ENCODE measurements at regions not wholly inside any gene's neighbourhood (a gene's known extent, or its start where the extent isn't known, plus 50 kb on each side); places are given as distances from the start of the nearest gene placed in this dataset.
"Not testable (repeated sequence)": the region's sequence is repeated elsewhere in the genome, so short reads cannot be mapped to it uniquely, and the experiment has no call there.

DNA sequence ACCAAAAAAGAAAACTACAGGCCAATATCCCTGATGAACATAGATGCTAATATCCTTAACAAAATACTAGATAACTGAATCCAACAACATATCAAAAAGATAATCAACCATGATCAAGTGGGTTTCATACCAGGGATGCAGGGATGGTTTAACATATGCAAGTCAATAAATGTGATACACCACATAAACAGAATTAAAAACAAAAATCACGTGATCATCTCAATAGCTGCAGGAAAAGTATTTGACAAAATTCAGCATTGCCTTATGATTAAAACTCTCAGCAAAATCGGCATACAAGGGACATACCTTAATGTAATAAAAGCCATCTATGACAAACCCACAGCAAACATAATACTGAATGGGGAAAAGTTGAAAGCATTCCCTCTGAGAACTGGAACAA lies 199.9 kb downstream of the TXNL1 start:
- not testable (repeated sequence) for DNase-seq

DNA sequence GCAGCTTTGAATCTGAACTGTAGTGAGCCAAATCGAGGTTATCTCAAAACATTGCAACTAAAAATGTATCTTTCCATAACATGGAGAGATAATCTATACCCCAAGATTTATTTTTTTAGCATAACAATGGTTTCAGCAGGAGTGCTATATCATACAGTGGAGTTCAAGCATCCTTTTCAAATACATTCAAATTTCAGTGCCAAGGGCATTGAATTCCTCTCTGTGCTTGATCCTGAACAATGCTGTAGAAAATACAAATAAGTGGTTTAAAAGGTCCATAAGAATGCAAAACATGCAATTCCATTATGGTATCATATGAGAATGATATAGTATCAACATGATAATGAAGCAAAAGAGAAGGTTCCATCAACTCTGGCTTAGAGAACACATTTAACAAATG lies 201.7 kb downstream of the TXNL1 start:
- DNase-seq = no peak

DNA sequence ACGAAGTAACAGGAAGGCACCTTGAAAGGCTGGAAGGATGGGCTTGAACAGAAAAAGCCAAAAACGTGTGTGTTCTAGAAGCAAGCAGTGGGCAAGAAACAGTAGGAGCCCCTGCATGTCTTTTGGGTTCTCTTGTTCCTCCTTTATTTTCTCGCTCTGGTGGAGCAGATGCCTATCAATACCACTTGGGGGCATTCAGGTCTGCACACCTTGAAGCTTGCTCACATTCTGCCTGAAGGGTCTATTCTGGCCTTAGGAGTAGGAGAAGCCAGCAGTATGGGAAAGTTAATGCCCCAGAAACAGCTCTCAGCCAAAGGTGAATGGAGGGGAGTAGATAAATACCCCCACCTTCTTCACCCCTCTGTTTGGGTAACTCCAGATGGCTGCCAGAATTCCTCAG lies 204.5 kb downstream of the TXNL1 start:
- no peak for DNase-seq

DNA sequence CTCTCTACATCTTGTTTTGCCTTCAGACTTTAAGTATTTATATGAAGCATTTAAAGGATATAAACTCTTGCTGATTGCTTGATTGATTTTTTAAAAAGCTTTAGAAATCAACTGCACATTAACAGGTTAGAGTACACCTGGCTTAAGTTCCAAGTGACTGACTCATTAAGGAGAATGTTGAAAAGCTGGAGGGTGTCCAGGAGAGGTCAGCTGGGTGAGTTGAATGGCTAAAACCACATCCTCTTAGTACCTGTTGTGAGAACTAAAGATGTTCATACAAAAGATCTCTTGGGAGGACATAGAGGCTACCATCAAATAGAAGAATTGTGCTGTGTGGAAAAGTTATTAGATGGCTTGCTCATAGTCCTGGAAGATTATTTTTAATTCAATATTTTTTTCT lies 206.8 kb downstream of the TXNL1 start:
- no peak for DNase-seq

DNA sequence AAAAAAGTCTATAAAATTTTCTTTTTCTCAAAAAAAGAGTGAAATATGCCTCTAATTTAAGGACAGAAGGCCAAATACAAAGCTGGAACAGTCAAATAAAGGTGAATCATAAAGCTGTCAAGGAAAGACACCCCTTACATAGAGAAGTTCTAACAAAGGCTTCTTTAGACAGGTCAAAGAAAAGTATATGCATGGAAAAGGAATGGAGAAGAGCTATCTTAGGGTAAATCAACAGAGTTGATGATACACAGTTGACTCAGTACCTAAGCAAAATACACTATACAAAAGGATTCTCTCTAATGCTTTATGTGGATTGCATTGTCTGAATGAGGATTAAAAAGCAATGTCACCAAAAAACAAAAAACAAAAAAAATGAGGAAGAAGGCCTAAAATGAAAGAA lies 214.8 kb downstream of the TXNL1 start:
- DNase-seq = no peak

DNA sequence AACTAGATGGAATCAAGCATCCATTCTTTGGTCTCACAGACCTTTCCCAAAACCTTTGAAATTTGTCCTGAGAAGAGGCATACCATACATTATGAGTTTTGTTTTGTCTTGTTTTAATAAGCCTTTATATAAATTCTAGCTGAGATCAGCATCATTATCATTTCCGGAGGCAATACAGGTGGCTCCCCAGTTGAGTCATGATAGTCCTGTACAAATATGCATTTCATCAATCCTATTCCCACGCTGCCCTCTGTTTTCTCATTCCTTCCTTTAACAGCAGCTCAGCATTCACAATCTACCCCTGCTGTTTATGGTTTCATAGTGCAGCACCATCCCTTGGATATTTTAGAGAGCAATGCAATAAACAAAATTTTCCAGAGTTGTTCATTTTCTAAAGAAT lies 216.7 kb downstream of the TXNL1 start:
- no peak for DNase-seq

DNA sequence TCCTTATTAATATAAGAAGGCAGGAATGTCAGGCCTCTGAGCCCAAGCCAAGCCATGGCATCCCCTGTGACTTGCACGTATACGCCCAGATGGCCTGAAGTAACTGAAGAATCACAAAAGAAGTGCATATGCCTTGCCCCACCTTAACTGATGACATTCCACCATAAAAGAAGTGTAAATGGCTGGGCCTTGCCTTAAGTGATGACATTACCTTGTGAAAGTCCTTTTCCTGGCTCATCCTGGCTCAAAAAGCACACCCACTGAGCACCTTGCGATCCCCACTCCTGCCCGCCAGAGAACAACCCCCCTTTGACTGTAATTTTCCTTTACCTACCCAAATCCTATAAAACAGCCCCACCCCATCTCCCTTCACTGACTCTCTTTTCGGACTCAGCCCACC lies 217.5 kb downstream of the TXNL1 start:
- DNase-seq = not testable (repeated sequence)

DNA sequence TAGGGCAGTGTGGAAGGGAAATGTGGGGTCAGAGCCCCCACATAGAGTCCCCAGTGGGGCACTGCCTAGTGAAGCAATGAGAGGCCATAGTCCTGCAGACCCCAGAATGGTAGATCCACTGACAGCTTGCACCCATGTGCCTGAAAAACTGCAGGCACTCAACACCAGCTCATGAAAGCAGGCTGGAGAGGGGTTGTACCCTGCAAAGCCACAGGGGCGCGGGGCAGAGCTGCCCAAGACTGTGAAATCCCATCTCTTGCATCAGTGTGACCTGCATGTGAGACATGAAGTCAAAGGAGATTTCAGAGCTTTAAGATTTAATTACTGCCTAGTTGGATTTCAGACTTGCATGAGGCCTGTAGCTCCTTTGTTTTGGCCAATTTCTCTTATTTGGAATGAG lies 224.0 kb downstream of the TXNL1 start:
- DNase-seq = no peak

DNA sequence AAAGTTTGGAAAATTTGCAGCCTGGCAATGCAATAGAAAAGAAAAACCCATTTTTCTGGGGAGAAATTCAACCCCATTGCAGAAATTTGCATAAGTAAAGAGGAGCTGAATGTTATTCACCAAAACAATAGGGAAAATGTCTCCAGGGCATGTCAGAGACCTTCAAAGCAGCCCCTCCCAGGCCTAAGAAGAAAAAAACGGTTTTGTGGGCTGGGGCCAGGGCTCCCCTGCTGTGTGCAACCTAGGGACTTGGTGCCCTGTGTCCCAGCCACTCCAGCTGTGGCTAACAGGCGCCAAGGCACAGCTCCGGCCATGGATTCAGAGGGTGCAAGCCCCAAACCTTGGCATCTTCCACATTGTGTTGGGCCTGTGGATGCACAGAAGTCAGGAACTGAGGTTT lies 224.5 kb downstream of the TXNL1 start:
- DNase-seq = no peak

DNA sequence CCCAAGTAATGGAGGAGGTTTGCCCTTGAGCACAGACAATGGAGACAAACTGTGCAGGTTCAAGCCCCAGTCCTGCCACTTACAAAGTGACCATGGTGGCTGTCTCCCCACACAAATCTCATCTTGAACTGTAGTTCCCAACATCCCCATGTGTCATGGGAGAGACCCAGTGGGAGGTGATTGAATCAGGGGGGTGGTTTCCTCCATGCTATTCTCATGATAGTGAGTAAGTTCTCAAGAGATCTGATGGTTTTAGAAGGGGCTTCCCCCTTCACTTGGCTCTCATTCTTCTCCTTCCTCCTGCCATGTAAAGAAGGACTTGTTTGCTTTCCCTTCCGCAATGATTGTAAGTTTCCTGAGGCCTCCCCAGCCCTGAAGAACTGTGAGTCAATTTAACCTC lies 225.4 kb downstream of the TXNL1 start:
- no peak for DNase-seq

DNA sequence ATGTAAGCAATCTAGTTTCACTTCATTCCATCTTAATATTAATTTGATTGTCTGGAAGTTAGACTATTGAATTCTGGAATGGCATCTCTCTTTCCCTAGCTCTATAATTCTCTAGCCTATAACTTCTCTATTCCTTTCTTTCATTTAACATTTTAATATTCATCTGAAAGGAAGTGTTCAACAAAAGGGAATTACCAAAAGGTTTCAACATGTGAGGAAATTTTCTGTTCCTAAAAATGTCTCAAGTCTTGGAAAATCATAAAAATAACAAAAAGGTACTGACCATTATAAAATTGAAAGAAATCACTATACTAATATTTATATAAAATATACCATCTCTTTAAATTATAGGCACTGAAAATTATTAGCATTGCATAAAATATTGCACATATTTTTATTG lies 228.7 kb downstream of the TXNL1 start:
- no peak for DNase-seq

DNA sequence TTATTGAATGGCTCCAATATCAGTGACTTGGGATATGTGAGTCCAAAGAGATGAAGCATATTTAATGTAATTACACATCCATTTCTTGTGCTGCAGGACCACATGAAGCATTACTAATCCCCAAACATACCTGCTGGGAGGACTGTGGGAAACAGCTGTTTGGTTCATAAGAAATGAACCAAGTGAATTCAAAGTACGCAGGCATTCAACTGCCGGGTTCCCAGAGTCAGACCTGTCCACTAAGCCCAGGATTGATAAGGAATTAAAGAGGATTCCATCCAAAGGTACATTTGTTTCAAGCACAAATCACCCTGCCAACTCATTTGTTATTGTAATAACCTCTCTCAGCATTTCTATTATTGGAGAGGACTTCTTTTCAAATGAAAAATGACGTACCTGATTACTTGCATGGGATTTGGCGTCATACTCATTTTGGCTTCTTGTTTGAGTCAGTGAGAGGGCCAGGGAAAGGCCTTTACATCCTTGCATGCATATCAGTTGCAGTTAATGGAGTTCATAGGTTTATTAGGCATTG lies 230.7 kb downstream of the TXNL1 start:
- DNase-seq = no peak

DNA sequence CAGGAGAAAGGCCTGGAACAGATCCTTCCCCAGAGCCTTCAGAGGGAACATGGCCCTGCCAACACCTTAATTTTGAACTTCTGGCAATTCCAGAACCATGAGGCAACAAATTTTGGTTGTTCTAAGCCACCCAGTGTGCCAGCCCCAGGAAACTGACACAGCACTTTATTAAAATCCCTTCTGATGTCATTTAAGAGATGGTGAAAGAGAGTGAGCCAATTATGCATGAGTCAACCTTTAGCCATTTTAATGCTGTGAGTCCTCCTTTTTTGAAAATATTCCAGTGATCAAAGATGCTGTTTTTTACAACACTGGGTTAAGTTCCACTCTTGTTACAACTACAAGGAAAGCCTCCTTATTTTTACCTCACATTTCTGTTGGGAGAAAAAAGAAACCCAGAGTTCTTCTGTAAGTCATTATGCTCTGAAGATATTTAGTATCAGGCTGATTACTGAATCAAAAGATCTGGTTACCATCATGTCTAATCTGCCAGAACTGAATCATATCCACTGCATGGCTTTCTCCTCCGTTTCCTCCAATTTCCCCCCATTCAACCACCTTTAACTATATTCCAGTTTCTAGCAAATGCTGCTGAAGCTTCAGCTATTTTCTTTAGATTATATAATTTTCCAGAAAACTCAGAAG lies 235.4 kb downstream of the TXNL1 start:
- peak; percentile 94 for DNase-seq

DNA sequence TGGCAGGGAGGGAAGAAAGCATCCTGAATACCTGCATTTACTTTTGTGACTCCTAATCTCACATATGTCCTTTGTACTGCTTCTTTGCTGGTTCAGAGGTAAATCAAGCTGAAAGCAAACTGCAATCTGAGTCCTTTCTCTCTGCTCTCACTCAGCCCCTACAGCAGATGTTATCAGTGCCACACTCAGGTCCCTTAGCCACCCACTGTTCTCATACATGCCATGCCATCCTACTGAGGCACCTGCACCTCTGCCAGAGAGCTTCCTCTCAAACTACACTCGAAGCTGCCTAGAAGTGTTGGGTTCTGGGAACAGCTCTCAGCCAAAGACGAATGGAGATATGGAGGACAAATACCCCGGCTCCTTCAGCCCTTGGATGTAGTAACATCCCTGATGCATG lies 244.5 kb downstream of the TXNL1 start:
- no peak for DNase-seq

DNA sequence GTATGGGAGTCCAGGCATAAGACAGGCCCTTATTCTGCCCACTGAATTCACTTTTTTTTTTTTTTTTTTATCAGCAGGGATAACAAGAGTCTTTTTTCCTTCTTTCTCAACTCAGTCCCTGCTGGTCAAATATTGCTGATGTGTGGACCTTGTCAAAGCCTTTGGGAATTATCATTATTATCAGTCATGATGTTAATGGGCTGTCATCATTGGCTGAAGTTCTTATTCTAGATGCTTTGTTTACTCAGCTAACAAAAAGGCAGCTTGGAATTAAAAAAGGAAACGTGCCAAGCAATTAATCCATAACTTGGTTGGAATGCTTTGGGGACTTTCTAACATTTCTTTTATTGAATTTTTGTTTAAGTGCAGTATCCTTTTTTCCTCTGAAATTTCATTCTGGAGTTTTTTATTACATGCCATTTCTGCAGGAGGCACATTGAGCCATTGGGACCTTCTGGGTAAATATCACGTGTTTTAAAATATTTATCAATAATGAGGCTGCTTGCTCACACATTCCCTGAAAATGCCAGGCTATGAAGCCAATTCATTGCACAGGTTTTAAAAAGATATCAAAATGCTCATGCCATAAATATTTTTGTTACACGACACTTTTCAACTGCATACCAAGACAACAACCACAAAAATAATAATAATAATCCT lies 246.3 kb downstream of the TXNL1 start:
- DNase-seq = peak; percentile 40

DNA sequence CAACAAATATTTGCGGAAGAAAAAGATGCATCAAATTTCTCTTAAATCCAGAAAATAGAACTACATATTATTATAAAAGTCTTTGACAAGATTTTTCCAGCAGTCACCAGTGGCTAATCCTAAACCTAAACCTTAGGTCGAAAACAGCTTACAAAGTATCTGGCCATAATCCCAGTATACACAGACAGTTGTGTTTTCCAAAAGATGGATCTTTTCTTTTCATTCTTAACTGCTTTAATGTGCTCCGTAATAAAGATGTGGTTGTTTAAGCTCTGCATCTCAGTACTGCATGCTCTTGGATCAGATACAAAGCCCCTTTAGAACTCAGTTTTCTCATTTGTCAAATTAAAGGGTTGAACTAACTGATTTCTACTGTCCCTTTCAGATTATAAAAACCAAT lies 247.8 kb downstream of the TXNL1 start:
- DNase-seq = no peak

DNA sequence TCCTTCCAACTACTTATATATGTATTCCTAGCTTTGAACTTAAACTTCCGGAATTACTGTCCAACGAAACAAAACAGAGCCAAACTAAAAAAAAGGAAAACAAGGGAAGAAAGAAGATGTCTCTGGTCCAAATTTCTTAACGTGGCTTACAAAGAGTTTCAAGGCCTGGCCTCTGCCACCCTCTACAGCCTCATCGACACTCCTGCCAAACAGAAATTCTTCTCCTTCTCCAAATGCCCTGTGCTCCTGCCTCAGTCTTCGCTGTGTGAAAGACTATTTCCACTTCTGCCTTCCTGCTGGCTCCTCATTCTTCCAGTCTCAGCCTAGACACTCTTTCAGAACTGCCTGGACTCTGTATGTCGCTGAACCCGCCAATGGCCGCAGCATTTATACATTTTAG lies 249.2 kb downstream of the TXNL1 start:
- DNase-seq = no peak

DNA sequence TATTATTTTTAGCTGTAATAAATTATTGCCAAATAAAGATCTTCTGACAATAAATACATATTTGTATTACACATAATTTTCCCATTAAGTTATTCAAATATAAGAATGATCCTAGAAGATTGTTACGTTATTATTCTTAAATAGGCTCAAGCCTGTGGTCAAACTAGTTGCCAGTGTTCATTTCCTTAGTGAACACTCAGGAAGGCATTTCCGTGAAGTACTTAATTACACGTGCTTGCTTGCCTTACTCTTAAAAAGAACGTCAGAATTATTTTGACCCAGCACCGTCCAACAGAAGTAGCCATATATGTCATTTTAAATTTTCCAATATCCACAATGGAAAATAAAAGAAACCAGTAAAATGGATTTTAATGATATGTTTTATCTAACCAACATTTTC lies 249.8 kb downstream of the TXNL1 start:
- DNase-seq = no peak

DNA sequence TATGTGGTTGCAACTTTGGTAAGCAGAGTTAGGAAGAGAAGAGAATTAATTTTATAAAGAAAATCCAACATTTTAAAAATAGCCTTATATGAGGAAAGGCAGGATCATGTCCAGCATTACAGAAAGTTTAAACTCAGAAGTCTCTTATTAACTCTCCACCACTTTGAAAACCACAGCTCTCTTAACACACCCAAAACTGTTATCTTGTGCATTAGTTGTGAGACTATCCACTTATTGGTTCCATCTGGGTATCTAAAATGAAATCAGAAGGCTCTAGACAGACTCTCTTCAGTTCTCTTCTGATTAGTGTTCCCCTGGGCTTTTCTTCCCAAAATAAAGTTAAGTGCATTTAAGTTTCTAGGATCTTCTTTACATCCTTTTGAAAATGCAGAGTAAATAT lies 251.5 kb downstream of the TXNL1 start:
- DNase-seq = no peak

DNA sequence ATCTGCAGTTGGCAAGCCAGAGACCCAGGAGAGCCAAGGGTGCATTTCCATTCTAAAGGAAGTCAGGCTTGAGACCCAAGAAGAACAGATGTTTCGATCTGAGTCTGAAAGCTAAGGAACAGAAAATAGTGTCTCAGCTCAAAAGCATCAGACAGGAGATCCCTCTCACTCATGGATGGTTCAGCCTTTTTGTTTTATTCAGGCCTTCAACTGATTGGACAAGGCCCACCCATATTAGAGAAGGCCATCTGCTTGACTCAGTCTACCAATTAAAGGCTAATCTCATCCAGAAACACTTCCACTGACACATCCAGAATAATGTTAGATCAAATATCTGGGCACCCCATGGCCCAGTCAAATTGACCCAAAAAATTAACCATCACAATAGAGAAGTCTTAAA lies 255.0 kb downstream of the TXNL1 start:
- no peak for DNase-seq

DNA sequence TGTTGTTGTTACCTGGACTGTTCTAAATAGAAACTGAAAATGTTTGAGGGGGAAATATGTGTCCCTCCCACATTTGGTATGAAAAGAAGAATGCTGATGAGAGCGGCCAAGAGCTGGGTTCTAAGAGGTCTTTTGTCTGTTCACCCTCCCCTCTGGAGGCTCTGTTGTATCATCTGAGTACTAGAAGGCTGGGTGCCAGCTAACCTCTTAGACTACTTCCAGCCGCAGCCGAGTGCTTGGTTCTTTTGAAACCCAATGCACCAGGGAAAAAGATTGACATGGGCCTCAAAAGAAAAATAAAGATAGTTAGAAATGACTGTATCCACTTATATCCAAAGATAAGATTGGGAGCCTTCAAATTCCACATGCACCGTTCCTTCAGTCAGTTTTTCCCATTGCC lies 255.9 kb downstream of the TXNL1 start:
- DNase-seq = no peak

DNA sequence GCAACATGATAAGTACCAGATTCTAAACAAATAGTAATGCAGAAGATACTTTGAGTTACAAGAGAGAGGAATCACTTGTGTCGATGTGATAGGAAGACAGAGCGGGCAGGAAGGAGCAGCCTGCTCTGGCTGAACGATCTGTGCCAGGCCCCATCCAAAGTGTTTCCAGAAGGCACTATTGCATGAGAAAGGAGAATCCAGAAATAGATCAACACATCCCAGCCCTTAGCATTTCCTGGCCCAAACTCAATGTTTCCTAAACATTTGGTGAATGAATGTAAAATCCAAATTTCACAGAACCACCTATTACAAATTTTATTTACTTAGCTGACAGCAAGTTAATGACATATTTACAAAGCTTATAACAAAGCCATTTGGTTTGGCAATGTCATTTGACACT lies 257.2 kb downstream of the TXNL1 start:
- no peak for DNase-seq

DNA sequence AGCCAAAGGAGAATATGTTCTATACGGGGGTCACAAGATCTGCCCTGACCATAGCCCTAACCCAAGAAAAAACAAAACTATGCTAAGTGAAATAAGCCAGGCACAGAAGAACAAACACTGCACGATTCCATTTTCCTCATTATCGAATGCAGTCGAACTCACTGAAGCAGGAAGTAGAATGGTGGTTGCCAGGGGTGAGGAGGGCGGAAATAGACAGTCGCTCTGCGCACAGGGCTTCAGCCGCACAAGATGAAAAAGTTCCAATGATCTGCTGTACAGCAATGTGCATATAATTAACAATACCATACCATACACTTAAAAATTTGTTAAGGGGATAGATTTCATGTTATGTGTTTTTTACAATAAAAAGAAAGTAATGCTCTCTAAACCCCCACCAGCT lies 257.7 kb downstream of the TXNL1 start:
- no peak for DNase-seq

DNA sequence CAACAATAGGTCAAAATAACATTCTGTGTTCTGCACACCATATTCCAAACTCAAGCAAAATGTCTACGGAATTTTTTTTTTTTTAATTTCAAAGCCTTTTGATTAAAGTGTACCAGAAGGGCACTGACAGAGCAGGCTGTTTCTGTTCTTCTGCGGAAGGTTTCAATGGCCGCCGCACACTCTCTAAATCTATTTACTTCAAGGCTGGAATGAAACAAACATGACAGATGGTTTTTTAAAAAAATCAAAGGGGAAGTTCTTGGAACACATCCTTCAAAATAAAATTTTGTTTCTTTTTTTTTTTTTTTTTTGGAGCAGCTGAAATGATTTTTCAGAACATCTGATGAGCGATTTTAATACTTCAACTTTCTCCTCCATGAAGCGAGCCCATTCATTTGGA lies 259.1 kb downstream of the TXNL1 start:
- no peak for DNase-seq

DNA sequence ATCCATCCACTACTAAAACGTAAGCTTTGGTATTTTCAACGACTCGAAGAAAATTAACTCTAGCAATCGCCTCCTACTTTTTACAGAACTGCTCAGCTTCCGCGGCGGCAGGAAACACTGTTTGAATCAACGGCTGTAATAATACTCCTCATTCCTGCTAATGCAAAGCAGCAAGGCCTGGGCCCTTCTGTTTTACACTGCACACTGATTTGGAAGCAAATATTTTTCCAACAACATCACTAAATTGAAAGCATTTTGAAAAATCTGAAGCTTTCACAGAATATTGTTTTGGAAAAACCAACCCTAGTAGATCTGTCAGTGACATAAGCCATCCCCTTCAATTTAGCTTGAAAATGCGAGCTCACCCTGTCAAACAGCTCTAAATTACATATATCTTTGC lies 261.2 kb downstream of the TXNL1 start:
- DNase-seq = peak; percentile 57
